ENCODE measurements at regions not wholly inside any gene's neighbourhood (a gene's known extent, or its start where the extent isn't known, plus 50 kb on each side); places are given as distances from the start of the nearest gene placed in this dataset.

DNA sequence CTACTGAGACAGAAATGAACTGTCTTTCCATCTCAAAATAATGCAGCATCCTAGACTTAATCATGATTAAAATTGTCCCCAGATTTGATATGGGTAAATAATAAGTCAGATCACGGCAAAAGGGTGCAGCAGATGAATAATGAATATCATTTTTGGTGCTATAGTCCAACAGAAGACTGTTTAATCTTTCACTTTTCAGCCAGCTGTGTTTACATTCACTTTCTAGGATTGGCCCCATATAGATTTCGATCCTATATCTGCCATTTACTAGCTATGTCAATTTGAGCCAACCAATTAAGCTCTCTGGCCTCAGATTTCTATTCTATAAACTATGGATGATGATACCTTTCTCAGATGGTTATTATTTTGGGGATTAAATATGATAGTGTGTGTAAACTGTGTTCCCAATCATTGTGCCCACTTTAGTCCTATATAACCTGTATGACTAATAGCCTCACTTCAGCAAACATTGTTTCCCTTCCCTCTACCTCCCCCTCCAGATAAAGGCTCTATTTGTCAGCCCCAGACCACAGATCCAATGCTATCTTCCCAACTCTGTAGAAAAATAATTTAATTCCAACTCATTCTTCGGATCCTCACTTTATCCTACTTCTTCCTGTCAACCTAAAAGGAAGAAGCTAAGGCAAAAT, 53.6 kb upstream of the NT5E start:
- Histone ChIP-seq H3K27ac (ENCODE audit: low read depth, low read length) (no peak overlapping the region), H3K36me3 (ENCODE audit: insufficient read depth, low read length) (no peaks in the 10 kb centered on the region), H3K9ac (ENCODE audit: low read depth, low read length) (no peak overlapping the region), H3K4me1 (ENCODE audit: insufficient read depth, low read length) (peaks cover under 1% of the 10 kb centered on the region), H3K27me3 (ENCODE audit: insufficient read depth, low read length) (no peaks in the 10 kb centered on the region), H3K9me3 (ENCODE audit: insufficient read depth, low read depth, low read length) (no peaks in the 10 kb centered on the region; the same call in 1 of the 2 replicates), H3K4me3 (ENCODE audit: low read length) (no peak overlapping the region)
- 95% methylated on average over 2 of the region's 3 CpGs for WGBS

DNA sequence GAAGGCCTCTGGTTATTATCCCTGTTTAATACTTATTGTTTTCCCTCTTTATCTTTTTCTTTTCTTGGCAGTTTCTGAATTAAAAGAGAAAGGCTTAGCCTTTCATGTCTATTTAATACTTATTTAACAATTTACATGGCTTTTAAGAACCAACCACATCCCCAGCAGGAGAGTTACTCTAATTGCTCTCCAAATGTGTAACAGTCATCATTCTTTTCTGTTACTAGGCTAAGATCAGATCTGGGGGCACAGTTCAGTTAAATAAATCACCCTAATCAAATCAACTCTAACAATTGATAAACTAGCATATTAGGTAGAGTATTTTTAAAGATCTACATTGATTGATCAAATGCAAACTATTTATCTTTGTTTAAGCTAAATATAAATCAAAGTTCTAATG, 54.1 kb upstream of the NT5E start:
- Histone ChIP-seq H3K27me3 (ENCODE audit: insufficient read depth, low read length) (no peaks in the 10 kb centered on the region), H3K27ac (ENCODE audit: low read depth, low read length) (no peak overlapping the region), H3K9ac (ENCODE audit: low read depth, low read length) (no peak overlapping the region), H3K4me1 (ENCODE audit: insufficient read depth, low read length) (no peaks in the 10 kb centered on the region; the same call in 1 of the 2 replicates), H3K9me3 (ENCODE audit: insufficient read depth, low read depth, low read length) (no peaks in the 10 kb centered on the region; the same call in 1 of the 2 replicates), H3K4me3 (ENCODE audit: low read length) (no peak overlapping the region), H3K36me3 (ENCODE audit: insufficient read depth, low read length) (no peaks in the 10 kb centered on the region)

DNA sequence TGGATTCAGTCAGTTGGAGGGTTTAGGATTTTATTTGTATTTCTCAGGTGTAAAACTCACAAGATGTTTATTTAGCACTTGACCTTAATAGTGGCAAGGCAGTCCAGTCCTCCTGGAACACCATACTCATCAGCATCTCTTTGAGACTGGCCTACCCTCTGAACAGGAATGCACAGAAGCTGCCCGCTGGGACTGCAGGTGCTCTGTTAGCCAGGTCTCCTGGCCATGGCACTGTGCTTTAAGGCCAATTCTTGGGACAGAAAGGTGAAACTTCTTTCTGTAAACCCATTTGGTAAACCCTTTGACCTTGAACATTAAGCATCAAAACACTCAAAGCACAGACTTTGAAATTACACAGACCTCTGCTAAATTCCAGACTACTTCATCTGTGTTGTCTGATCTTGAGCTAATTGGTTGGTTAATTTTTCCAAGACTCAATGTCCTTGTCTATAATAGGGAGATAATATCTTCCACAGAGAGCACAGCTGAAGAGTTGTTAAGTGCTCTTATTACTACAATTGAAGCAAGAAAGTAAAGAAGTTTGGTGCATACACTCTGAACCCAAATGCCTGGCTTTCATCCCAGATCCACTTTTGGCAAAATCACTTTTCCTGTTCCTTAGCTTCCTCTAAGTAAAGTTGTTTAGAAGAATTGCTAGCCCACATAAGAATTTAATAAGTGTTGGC, 54.9 kb upstream of the NT5E start:
- H3K36me3 ChIP-seq (ENCODE audit: insufficient read depth, low read length): no peaks in the 10 kb centered on the region
- H3K9me3 ChIP-seq (ENCODE audit: insufficient read depth, low read depth, low read length): no peaks in the 10 kb centered on the region; the same call in 1 of the 2 replicates
- H3K27me3 ChIP-seq (ENCODE audit: insufficient read depth, low read length): no peaks in the 10 kb centered on the region
- H3K4me3 ChIP-seq (ENCODE audit: low read length): no peak overlapping the region
- H3K4me1 ChIP-seq (ENCODE audit: insufficient read depth, low read length): no peaks in the 10 kb centered on the region; the same call in 1 of the 2 replicates
- H3K27ac ChIP-seq (ENCODE audit: low read depth, low read length): no peak overlapping the region
- H3K9ac ChIP-seq (ENCODE audit: low read depth, low read length): no peak overlapping the region
- 92% methylated on average over 1 of the region's 1 CpG for WGBS

DNA sequence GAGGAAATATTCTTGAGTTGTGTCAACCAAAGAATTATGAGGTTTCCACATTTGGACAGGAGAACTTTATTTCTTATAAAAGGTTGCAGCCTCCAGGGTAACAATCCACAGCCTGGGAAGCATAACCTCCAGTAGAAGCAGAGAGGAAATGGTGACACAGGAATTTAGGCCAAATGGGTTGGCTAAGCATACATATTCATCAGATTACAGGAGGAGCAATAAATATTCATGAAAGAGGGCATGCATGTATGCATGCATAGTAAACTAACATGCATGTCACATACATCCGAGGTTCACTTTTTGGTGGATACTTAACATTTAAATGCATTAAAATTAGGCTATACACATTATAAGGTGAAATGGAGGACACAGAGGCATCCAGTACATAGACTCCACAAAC, 55.7 kb upstream of the NT5E start:
- no peaks in the 10 kb centered on the region; the same call in 1 of the 2 replicates for H3K9me3 ChIP-seq (ENCODE audit: insufficient read depth, low read depth, low read length)
- H3K4me1 ChIP-seq (ENCODE audit: insufficient read depth, low read length): no peaks in the 10 kb centered on the region; the same call in 1 of the 2 replicates
- no peak overlapping the region for H3K4me3 ChIP-seq (ENCODE audit: low read length)
- no peak overlapping the region for H3K9ac ChIP-seq (ENCODE audit: low read depth, low read length)
- H3K27ac ChIP-seq (ENCODE audit: low read depth, low read length): no peak overlapping the region
- no CpG with 5 or more reads among the region's 1 CpG for WGBS
- H3K27me3 ChIP-seq (ENCODE audit: insufficient read depth, low read length): no peaks in the 10 kb centered on the region
- no peaks in the 10 kb centered on the region for H3K36me3 ChIP-seq (ENCODE audit: insufficient read depth, low read length)

DNA sequence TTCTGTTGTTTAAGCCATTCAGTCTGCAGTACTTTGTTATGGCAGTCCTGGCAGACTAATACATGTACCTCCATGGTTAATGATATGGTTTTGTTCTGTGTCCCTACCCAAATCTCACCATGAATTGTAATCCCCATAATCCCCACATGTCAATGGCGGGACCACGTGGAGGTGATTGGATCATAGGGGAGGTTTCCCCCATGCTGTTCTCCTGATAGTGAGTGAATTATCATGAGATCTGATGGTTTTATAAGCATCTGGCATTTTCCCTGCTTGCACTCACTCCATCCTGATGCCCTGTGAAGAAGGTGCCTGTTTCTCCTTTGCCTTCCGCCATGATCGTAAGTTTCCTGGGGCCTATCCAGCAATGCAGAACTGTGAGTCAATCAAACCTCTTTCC, 57.5 kb upstream of the NT5E start:
- Histone ChIP-seq H3K36me3 (ENCODE audit: insufficient read depth, low read length) (no peaks in the 10 kb centered on the region), H3K27ac (ENCODE audit: low read depth, low read length) (no peak overlapping the region), H3K9me3 (ENCODE audit: insufficient read depth, low read depth, low read length) (no peaks in the 10 kb centered on the region), H3K27me3 (ENCODE audit: insufficient read depth, low read length) (no peaks in the 10 kb centered on the region), H3K4me3 (ENCODE audit: low read length) (no peak overlapping the region), H3K9ac (ENCODE audit: low read depth, low read length) (no peak overlapping the region), H3K4me1 (ENCODE audit: insufficient read depth, low read length) (no peaks in the 10 kb centered on the region; the same call in 1 of the 2 replicates)
- 94% methylated on average over 2 of the region's 4 CpGs for WGBS

DNA sequence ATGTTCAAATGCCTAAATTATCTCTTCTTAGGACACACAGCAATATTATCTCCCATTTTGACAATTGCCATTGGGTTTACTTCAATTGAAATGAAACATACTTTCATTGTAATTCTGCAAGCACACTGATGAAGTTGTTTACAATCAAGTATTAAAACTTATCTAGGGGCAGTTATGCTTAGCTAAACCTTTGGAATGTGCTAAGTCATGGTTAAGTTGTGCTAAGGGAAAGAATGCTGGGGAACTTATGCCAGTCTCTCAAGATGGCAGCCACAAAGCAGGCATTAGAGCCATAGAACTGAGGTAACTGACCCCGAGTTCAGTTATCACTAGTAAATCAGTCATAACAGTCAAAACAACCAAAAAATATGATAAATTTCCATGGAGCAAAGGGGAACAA, 59.1 kb upstream of the NT5E start:
- Histone ChIP-seq H3K4me3 (ENCODE audit: low read length) (no peak overlapping the region), H3K9me3 (ENCODE audit: insufficient read depth, low read depth, low read length) (no peaks in the 10 kb centered on the region), H3K9ac (ENCODE audit: low read depth, low read length) (no peak overlapping the region), H3K36me3 (ENCODE audit: insufficient read depth, low read length) (no peaks in the 10 kb centered on the region), H3K27ac (ENCODE audit: low read depth, low read length) (no peak overlapping the region), H3K4me1 (ENCODE audit: insufficient read depth, low read length) (no peaks in the 10 kb centered on the region; the same call in 1 of the 2 replicates), H3K27me3 (ENCODE audit: insufficient read depth, low read length) (no peaks in the 10 kb centered on the region)
- 93% methylated on average over 1 of the region's 1 CpG for WGBS

DNA sequence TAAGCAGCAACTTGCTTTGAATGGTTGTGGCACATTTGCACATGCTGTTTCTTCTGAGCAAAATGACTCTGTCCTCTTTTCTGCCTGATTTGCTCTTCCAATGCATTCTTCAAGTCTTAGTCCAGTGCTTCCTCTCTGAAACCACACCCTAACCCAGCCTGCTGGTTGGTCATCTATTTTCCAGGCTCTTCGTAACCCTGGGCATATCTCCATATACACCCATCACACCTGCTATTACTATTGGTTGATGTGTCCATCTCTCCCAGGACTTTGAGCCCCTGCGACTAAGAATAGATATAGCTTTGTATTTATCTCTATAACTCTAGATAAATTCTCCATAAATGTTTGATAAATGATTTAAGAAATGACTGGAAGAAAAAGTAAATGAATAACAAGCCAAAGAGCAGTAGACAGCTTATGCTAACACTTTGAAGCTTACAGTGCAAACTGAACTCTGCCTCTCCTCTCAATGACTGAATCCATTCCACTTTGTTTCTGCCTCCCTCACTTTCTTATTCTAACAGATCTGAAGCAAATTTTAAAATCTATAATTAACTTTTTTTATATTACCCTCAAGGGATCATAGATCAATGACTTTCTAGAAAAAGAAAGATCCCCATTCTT, 59.7 kb upstream of the NT5E start:
- Histone ChIP-seq H3K27ac (ENCODE audit: low read depth, low read length) (no peak overlapping the region), H3K9ac (ENCODE audit: low read depth, low read length) (no peak overlapping the region), H3K4me3 (ENCODE audit: low read length) (no peak overlapping the region), H3K27me3 (ENCODE audit: insufficient read depth, low read length) (no peaks in the 10 kb centered on the region), H3K9me3 (ENCODE audit: insufficient read depth, low read depth, low read length) (no peaks in the 10 kb centered on the region), H3K36me3 (ENCODE audit: insufficient read depth, low read length) (no peaks in the 10 kb centered on the region), H3K4me1 (ENCODE audit: insufficient read depth, low read length) (no peaks in the 10 kb centered on the region; the same call in 1 of the 2 replicates)
- 100% methylated on average over 1 of the region's 2 CpGs for WGBS

DNA sequence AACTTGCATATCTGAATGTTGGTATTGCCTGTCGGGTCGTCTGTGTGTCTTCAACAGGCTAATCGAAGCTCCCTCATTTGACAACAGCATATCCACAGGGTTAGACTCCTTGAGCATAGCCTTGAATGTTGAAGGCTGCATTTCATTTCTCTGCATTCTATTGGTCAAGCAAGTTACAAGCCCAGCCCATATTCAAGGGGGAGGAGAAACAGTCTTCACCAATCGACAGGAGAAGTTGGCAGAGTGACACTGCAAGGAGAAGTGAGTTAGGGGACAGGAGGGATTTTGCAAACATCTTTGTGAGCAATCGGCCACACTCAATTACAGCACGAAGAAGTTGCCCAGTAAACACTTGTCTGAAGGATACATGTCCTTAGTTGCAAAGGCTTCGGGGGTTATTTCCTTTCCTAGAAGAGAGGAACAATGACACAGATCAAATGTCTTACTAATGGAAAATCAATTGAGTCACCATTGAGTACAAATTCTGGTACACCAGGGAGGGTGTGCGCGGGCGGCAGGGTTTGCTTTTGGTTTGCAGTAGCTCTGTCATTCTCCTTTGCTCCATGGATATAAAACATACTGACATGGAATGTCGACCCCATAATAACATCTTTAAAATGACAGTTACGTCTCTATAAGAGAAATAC, 60.6 kb upstream of the NT5E start:
- H3K9ac ChIP-seq (ENCODE audit: low read depth, low read length): no peak overlapping the region
- H3K9me3 ChIP-seq (ENCODE audit: insufficient read depth, low read depth, low read length): no peaks in the 10 kb centered on the region
- no peak overlapping the region for H3K27ac ChIP-seq (ENCODE audit: low read depth, low read length)
- no peaks in the 10 kb centered on the region for H3K36me3 ChIP-seq (ENCODE audit: insufficient read depth, low read length)
- no peak overlapping the region for H3K4me3 ChIP-seq (ENCODE audit: low read length)
- no peaks in the 10 kb centered on the region for H3K27me3 ChIP-seq (ENCODE audit: insufficient read depth, low read length)
- H3K4me1 ChIP-seq (ENCODE audit: insufficient read depth, low read length): no peaks in the 10 kb centered on the region
- 97% methylated on average over 10 of the region's 12 CpGs for WGBS

DNA sequence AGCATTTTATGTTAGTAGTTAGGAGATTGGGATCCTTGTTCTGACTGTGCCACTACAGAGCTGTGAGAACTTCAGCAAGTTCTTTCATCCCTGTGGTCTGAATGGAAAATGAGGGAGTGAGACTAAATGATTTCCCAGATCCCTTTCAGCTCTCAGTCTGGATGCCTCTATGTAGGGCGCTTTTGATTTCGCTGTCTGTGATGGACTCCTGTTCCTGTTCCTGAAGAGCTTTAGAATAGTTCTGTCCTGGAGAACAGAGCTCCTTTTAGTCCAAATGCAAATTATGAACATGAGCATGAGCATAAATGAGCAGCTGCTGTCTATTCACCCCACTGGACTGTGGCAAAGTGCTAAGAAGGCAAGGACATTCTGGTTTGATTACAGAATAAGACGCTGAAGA, 61.4 kb upstream of the NT5E start:
- no peak overlapping the region for H3K9ac ChIP-seq (ENCODE audit: low read depth, low read length)
- H3K4me1 ChIP-seq (ENCODE audit: insufficient read depth, low read length): no peaks in the 10 kb centered on the region
- no peaks in the 10 kb centered on the region for H3K9me3 ChIP-seq (ENCODE audit: insufficient read depth, low read depth, low read length)
- 94% methylated on average over 3 of the region's 3 CpGs for WGBS
- H3K27me3 ChIP-seq (ENCODE audit: insufficient read depth, low read length): no peaks in the 10 kb centered on the region
- no peak overlapping the region for H3K4me3 ChIP-seq (ENCODE audit: low read length)
- H3K27ac ChIP-seq (ENCODE audit: low read depth, low read length): no peak overlapping the region
- H3K36me3 ChIP-seq (ENCODE audit: insufficient read depth, low read length): no peaks in the 10 kb centered on the region

DNA sequence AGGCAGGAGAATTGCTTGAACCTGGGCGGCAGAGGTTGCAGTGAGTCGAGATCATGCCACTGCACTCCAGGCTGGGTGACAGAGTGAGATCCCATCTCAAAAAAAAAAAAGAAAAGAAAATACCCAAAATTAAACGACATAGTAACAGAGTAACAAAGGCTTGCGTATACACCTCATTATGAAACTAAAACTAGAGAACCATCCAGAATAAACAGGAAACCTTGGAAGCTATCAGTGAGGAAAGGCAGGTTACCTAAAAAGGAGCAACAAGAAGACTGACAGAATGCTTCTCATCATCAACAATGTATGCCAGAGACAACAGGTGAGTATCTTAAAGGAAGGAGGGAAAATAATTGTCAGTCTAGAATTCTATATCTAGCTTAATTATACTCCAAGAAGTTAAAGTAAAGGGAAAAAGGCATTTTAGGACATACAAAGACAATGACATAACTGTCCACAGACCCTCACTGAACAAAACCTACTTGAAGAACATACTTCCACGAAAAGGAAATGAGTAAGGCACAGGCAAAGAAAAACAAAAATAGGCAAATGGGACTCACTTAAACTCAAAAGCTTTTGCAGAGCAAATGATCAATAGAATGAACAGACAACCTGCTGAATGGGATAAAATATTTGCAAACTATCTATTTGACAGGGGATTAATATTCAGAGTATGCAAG, 64.1 kb upstream of the NT5E start:
- no peaks in the 10 kb centered on the region for H3K9me3 ChIP-seq (ENCODE audit: insufficient read depth, low read depth, low read length)
- 90% methylated on average over 4 of the region's 5 CpGs for WGBS
- no peak overlapping the region for H3K9ac ChIP-seq (ENCODE audit: low read depth, low read length)
- H3K4me1 ChIP-seq (ENCODE audit: insufficient read depth, low read length): no peaks in the 10 kb centered on the region
- H3K4me3 ChIP-seq (ENCODE audit: low read length): no peak overlapping the region
- H3K36me3 ChIP-seq (ENCODE audit: insufficient read depth, low read length): no peaks in the 10 kb centered on the region
- no peaks in the 10 kb centered on the region for H3K27me3 ChIP-seq (ENCODE audit: insufficient read depth, low read length)
- no peak overlapping the region for H3K27ac ChIP-seq (ENCODE audit: low read depth, low read length)

DNA sequence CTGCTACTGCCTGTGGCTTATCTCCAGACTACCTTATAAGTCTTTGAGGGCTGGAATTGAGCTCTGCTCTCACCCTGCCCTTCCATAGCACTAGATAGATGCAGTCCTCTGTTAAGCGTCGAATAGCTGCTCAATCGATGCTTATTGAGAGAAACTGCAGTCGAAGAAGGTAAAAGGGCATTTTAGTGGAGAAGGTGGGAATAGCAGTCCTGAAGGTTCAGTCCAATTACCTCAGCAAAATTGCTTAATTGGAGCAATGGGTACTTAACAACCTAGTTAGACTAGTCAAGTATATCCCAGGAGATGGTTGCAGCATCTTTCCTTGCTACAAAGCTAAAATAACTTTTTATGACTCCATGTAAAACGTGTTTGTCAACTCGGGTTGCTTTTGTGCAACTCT, 66.8 kb upstream of the NT5E start:
- H3K9me3 ChIP-seq (ENCODE audit: insufficient read depth, low read depth, low read length): no peaks in the 10 kb centered on the region
- 72% methylated on average over 5 of the region's 6 CpGs for WGBS
- H3K4me1 ChIP-seq (ENCODE audit: insufficient read depth, low read length): no peaks in the 10 kb centered on the region
- H3K27ac ChIP-seq (ENCODE audit: low read depth, low read length): no peak overlapping the region
- no peak overlapping the region for H3K9ac ChIP-seq (ENCODE audit: low read depth, low read length)
- no peaks in the 10 kb centered on the region for H3K36me3 ChIP-seq (ENCODE audit: insufficient read depth, low read length)
- no peaks in the 10 kb centered on the region for H3K27me3 ChIP-seq (ENCODE audit: insufficient read depth, low read length)
- H3K4me3 ChIP-seq (ENCODE audit: low read length): no peak overlapping the region

Measured in HUES64 (cell line).